HL-60 (cell line): ENCODE measurements at regions not wholly inside any gene's neighbourhood (a gene's known extent, or its start where the extent isn't known, plus 50 kb on each side); places are given as distances from the start of the nearest gene placed in this dataset.

Experiments
- DNase-seq, 2 experiments: peaks; one replicate each; pipeline ENCODE4 v3.0.0-alpha.2; 2010 to 2020; ENCODE audit warnings: low read depth in 1 of 2, low spot score in 1 of 2
- H3K27ac ChIP-seq: fragments of 250-450 bp; sonication (Bioruptor Pico); replicated peaks from 2 replicates; pipeline ENCODE4 v1.5.1; 2020; ENCODE audit warnings: mild to moderate bottlenecking, moderate library complexity
- H3K27me3 ChIP-seq: fragments of 250-450 bp; sonication (Bioruptor Pico); 2 replicates; pipeline ENCODE4 v1.5.1; 2021; ENCODE audit warnings: mild to moderate bottlenecking, moderate library complexity; ENCODE audit not compliant: insufficient read depth, poor library complexity, severe bottlenecking
- H3K4me3 ChIP-seq: replicated peaks from 2 replicates; pipeline ENCODE4 v1.5.1; 2011; ENCODE audit warnings: mild to moderate bottlenecking, control low read depth, low read length; ENCODE audit not compliant: insufficient read depth
- GABPA ChIP-seq: IDR thresholded peaks from 2 replicates; pipeline ENCODE4 v1.6.1; 2012; ENCODE audit warnings: low read depth
- POLR2AphosphoS5 ChIP-seq: IDR thresholded peaks from 2 replicates; pipeline ENCODE4 v1.6.1; 2012; ENCODE audit warnings: low read depth
- SPI1 ChIP-seq: IDR thresholded peaks from 2 replicates; pipeline ENCODE4 v1.6.1; 2012; ENCODE audit warnings: low read depth, mild to moderate bottlenecking, borderline replicate concordance
- TF ChIP-seq, protein P1 (sequence below): IDR thresholded peaks from 2 replicates; pipeline ENCODE4 v1.6.1; 2012; ENCODE audit warnings: low read depth; ENCODE audit not compliant: insufficient replicate concordance
- TF ChIP-seq, protein P2 (sequence below): IDR thresholded peaks from one replicate; pipeline ENCODE4 v1.5.1; 2011; ENCODE audit warnings: low read length, control low read depth, inconsistent platforms; ENCODE audit not compliant: insufficient read depth

DNA sequence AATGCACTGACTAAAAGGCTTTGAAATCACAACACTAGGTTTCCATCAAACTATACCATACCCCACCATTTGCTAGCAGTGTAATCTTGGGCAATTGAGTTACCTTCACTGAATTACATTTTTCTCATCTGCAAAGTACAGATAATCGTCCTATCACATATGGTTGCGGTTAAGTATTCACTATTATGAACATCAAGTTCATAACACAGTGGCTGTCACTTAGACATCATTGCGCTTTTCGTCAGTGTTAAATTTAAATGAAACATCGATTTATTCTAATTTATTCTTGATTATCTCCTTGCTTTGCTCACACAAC, 505.9 kb downstream of the CPS1 start:
- TF ChIP-seq GABPA = no peak
- TF ChIP-seq POLR2AphosphoS5 = no peak
- TF ChIP-seq, protein P1, sequence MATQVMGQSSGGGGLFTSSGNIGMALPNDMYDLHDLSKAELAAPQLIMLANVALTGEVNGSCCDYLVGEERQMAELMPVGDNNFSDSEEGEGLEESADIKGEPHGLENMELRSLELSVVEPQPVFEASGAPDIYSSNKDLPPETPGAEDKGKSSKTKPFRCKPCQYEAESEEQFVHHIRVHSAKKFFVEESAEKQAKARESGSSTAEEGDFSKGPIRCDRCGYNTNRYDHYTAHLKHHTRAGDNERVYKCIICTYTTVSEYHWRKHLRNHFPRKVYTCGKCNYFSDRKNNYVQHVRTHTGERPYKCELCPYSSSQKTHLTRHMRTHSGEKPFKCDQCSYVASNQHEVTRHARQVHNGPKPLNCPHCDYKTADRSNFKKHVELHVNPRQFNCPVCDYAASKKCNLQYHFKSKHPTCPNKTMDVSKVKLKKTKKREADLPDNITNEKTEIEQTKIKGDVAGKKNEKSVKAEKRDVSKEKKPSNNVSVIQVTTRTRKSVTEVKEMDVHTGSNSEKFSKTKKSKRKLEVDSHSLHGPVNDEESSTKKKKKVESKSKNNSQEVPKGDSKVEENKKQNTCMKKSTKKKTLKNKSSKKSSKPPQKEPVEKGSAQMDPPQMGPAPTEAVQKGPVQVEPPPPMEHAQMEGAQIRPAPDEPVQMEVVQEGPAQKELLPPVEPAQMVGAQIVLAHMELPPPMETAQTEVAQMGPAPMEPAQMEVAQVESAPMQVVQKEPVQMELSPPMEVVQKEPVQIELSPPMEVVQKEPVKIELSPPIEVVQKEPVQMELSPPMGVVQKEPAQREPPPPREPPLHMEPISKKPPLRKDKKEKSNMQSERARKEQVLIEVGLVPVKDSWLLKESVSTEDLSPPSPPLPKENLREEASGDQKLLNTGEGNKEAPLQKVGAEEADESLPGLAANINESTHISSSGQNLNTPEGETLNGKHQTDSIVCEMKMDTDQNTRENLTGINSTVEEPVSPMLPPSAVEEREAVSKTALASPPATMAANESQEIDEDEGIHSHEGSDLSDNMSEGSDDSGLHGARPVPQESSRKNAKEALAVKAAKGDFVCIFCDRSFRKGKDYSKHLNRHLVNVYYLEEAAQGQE = no peak
- TF ChIP-seq, protein P2, sequence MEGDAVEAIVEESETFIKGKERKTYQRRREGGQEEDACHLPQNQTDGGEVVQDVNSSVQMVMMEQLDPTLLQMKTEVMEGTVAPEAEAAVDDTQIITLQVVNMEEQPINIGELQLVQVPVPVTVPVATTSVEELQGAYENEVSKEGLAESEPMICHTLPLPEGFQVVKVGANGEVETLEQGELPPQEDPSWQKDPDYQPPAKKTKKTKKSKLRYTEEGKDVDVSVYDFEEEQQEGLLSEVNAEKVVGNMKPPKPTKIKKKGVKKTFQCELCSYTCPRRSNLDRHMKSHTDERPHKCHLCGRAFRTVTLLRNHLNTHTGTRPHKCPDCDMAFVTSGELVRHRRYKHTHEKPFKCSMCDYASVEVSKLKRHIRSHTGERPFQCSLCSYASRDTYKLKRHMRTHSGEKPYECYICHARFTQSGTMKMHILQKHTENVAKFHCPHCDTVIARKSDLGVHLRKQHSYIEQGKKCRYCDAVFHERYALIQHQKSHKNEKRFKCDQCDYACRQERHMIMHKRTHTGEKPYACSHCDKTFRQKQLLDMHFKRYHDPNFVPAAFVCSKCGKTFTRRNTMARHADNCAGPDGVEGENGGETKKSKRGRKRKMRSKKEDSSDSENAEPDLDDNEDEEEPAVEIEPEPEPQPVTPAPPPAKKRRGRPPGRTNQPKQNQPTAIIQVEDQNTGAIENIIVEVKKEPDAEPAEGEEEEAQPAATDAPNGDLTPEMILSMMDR = no peak
- no peak for TF ChIP-seq SPI1
- H3K27ac ChIP-seq = no peak overlapping the region
- H3K4me3 ChIP-seq = no peak overlapping the region
- H3K27me3 ChIP-seq = no peaks in the 10 kb centered on the region
- no peak for DNase-seq

DNA sequence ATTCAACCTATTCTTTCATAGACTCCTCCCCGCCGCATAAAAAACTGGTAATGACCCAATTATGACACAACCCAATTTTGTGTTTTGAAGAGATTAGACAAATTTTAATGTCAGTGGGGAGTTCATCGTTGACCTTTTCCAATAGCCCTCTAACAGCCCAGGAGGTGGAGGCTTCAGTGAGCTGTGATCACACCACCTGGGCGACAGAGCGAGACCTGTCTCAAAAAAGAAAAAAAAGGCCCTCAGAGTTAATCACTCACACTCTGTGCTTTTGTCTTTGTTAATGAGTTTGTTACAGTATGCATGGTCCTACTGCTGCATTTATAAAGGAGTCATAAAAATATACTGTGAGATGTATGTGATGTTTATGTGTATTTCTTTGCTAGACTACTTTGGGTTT, 510.6 kb downstream of the CPS1 start:
- Histone ChIP-seq H3K27me3 (no peaks in the 10 kb centered on the region), H3K27ac (no peak overlapping the region), H3K4me3 (no peak overlapping the region)
- TF ChIP-seq, protein P1 = no peak
- TF ChIP-seq POLR2AphosphoS5 (no peak), SPI1 (no peak), GABPA (no peak)
- TF ChIP-seq, protein P2 = no peak
- DNase-seq = no peak

DNA sequence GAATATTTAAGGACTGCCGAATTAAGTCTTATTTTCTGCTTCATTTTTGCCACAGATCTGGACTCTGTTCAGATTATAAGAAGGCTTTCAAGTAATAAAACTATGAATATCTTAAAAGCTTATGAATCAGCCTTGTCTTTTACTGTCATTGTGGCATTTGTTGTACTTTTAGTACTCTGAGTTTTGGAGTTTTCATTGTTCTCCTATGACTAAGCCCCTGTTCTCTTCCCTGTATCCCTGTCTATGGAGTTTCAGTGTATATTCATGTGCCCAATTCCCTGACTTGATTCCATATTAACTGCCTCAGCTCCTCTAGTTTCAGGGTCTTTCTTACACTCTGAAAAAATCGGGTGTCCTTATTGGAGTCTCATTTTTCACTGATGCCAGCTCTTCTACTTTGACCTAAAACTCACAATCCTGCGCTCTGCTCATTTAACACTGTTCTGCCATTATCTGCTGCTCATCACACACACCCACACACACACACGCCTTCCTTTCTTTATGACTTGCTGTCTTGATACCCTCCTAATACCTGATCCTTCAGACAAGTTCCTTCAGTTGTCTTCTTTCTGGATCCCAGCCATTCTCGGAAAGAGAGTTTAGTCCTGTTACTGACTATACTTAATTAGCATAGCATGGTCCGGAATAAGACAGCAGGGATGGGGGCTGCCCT, 511.8 kb downstream of the CPS1 start:
- Histone ChIP-seq H3K27me3 (no peaks in the 10 kb centered on the region), H3K4me3 (no peak overlapping the region), H3K27ac (no peak overlapping the region)
- DNase-seq = no peak
- TF ChIP-seq SPI1 = no peak
- TF ChIP-seq, protein P2 = no peak

DNA sequence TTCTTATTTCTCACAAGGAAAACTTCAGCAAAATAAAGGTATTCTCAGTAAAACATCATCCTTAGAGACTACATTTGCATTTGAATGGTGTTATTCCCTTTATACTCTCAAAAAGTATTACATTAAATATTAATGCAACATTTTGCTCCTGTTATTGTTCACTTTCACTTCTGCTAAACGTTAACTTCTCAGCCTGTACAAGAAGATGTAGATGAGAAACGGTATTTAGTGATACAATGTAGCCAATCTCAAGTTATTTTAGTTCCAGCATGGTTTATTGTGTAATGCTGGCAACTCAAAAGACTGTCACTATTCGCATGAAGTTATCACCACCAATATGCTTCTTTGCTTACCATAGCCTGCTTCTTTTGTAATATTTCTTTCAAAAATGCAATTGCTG, 514.1 kb downstream of the CPS1 start:
- H3K27ac ChIP-seq = no peak overlapping the region
- DNase-seq = peak in 1 of 2 experiments; percentile 32
- no peak for TF ChIP-seq POLR2AphosphoS5
- TF ChIP-seq, protein P1 = no peak
- TF ChIP-seq, protein P2 = no peak
- no peak for TF ChIP-seq SPI1
- no peak overlapping the region for H3K4me3 ChIP-seq
- H3K27me3 ChIP-seq = no peaks in the 10 kb centered on the region
